NCI-H226 (cell line): ENCODE measurements at regions not wholly inside any gene's neighbourhood (a gene's known extent, or its start where the extent isn't known, plus 50 kb on each side); places are given as distances from the start of the nearest gene placed in this dataset.

Source experiments
- DNase-seq: peaks from one replicate; pipeline ENCODE4 v3.0.0-alpha.2; 2015

DNA sequence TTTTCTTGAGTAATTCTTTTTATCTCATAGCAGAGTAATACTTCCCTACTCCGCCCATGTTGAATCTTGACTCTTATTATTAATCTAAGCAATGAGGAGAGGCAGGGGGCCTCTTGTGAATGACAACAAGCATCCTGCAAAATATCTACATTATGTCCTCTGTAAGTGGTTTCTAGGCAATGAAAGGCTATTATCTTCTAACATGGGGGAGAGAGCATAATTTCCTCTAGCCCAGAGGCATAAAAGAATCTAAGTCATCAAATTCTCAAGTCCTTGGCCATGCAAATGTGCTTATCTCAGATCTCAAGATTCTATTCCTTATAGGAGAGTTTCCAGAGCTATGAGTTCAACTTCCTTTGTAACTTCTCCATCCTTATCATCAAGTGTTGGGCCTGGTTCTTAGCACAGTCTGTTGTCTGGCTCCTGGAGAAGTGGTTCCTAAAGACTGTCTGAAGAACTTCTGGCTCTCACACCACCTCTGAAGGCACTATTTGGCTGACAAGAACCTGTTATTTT lies 423.1 kb upstream of the INTU start:
- DNase-seq = peak; percentile 36

DNA sequence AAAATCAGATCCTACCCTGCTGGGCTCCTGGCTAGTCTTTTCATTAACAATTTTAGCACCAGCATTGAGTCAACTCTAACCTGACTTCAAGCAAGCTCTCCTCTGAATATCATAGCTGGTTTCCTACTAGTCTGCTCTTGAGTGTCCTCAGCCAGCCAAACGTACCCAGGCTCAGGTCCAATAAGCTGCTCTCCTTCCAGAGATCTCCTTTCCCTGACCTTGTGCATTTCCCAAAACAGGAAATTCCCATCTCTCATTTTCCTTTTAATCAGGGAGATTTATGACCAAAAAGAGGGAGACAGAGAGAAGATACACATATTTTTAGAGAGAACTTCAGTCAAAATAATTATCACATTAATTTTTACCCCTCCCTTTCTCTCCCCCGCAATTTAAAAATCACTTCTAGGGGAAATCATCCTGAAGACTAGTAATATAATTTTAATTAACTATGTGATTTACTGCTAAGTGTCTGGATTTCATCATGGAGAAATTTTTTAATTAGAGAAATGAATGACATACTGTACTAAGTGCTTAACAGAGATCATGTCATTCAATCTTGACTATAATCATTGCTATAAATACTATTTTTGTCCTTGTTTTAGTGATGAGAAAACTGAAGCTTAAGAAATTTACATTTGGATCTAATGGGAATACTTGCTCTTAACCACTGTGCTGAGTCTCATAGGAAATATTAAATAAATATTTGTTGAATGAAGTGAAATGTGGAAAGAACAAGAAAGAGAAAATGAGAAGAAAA lies 421.7 kb upstream of the INTU start:
- DNase-seq = no peak

DNA sequence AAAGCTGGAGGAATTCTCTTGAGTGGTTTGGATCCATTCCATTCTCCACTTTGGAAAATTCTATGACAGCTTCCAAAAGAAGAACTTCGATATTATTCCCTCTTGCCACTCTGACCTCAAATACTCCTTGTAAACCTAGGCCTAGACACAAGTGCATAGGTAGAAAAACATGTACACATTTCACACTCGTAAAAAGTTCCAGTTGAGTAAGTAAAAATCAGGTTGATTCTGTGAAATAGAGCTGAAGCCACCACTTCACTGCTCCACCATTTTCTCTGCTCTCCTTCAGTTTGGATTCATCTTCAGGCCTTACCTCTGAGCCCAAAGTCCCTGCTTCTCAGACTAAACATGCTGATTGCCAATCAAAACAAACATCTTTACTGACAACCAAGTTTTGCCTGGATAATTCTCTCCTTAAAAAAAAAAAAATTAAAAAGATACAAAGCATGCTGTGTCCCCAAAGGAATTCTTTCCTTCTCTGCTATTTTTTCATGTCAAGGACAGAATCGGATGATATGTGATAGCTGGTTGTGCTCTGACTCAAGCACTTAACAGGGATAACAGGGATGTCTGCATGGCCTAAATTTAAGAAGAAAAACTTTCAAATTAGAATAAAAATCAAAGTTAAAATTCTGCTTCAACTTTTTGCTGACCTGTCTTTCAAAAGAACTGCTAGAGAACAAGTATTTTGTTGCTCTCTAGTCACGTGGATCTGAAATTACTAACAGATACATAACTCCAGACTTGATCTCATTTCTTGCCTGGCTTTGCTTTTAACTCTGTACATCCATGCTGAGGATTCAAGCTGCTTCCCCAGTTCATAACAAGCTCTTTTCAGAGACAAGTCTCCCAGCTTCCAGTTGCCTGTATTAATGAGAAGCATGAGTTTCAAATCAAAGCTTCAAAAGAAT lies 420.9 kb upstream of the INTU start:
- no peak for DNase-seq

DNA sequence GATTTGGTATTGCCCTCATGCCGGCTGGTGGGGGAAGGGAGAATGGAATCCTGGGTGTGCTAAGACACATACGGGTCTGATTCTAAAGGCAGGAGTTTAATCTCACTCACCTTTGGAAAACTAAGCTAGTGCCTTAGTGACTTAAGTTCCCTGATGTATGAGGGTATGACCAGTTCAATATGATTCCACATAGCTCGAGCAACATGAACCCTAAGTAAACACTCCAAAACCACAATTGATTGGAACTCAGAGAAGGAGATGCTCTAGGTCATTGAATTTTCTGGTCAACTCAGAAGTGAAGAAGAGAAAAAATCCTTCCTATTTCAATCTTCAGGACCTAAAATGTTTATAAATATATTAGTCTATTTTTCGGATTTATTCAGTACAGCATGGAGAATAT lies 420.1 kb upstream of the INTU start:
- no peak for DNase-seq

DNA sequence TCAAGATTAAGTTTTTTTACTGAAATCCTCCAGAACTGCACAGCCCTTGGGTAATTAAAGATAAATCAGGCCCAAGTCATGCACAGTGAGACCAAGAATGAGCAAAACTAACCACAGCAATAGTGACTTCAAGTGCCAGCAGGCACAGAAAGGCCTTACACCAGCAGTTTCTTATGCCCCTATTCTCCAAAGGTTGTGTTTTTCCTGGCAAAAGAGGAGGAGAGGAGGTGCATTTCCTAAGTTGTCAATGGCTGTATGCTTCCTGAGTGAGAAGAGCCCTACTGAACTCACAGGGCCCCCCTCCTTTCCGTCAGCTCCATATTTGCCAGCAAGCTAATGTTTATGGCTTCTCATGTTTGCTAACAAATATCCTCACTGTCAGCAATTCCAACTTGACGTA lies 418.7 kb upstream of the INTU start:
- no peak for DNase-seq

DNA sequence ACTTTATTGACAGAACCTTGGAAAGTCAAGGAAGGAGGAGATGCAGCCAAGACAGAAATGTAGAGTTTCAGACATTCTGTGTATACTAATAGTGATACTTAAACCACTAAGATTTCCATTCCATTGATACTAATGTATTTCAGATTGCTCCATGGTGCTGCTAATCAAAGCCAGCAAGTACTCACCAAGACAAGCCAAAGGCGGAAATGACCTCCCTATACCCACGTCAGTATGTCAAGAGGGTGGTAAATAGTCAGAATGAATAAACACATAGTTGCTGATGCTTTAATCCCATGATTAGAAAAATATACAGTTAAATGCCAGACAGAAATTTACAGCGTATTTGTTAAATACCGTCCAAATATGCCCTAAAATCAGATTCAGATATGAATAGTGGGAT lies 417.8 kb upstream of the INTU start:
- DNase-seq = no peak

DNA sequence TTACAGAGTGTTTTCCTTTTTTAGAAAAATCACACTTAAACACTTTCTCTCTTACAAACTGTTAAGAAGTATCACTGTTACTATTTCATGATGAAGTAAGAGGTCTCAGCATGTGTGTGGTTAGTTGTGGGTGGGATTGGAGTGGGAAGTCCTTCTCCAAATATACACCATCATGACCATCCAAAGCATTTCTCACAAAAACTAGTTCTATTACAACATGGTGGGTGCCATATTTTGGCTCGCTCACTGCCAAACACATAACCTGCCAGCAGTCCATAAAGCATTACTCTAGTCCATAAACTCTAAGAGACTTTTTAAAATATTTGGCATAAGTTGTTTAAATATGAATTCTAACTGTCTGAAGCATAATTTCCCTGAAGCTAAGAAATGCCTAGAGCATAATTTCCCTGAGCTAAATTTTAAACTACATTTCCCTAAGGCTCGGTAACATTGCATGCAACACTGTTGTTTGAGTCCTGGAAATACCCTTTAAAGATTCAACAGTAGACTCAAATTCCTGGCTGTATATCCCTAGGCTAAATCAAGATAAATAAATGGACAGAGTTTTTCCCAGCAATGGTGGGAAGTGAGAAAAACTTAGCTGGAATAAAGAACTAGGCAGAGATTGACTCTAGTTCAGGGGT lies 415.0 kb upstream of the INTU start:
- no peak for DNase-seq

DNA sequence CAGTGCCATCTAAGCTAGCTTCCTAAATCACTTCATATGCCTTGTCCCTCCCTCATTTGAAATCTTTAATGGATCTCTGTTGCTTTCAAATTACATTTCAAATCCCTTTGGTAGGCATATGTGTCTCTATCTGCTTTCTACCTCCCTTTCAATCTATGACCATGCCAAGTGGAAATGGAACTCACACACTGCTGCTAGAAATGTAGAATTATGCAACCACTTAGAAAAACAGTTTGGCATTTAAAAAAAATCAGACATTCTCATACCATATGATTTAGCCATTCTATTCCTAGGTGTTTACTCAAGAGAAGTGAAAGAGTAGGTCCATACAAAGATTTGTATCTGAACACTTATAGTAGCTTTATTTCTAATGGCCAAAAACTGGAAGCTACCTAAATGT lies 413.5 kb upstream of the INTU start:
- no peak for DNase-seq

DNA sequence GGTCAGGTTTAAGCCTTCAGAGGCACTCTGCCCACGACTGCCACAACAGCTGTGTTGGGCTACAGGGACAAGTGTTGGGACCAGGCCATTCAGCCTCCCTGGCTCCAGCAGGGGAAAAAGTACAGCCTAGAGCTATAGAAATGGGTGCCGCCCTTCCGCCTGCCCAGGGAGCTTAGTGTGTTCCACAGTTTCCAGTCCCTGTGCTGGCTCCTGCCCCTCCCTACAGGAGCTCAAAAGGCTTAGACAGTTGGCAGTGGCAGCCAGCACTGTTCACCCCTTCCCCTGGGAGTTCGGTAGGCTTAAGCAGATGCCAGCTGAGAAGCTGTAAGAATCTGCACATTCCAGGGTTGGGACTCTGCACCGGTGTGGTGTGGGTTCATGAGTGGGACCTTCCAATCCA lies 408.2 kb upstream of the INTU start:
- no peak for DNase-seq

DNA sequence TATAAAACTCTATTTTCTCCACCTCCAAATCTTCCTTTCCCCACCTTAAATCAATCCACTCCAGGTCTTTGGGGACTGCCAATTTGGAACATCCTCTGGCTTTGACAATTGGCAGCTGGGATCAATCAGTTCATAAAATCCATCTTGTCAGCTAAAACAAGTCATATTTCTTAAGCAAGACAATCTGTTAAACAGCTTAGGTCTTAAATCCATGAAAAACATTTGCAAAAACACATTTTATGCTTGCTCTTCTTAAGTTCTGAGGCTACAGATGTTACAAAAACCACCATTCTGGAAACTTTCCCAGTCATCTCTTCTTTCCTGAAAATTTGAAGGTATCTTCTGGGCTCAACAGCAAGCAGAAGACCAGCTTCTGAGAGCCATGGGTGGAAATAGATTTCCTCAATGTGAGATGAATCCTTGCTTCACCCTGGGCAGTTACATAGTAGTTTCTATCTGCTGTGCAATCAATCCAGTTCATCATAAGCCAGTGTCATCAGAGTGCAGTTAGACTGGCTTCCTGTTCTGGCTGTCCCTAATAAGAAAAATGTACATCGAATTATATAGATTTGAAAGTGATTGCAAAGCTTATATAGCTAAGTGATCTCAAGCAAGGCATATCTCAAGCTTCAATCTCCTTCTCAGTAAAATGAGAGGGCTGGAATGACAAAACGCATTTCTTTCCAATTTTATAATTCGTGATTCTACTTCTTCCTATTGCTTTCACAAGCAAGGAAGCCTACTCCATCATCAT lies 402.7 kb upstream of the INTU start:
- DNase-seq = no peak

DNA sequence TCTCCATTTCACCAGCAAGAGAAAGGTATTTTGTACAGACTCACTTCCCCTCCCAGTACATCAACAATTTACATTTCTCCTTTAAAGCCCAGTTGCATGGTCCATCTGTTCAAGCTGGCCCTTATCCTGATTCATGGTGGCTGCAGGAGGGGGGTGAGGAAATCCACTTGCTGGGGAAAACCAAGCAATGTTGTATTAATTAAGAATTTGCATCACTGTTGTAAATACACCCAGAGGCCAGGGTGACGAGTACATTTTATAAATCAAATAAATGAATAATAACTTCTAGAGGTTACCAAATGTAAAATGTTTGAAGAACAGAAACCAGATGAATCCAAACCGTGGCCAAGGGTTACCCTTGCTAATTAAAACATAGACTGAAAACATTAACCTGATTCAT lies 395.9 kb upstream of the INTU start:
- DNase-seq = no peak

DNA sequence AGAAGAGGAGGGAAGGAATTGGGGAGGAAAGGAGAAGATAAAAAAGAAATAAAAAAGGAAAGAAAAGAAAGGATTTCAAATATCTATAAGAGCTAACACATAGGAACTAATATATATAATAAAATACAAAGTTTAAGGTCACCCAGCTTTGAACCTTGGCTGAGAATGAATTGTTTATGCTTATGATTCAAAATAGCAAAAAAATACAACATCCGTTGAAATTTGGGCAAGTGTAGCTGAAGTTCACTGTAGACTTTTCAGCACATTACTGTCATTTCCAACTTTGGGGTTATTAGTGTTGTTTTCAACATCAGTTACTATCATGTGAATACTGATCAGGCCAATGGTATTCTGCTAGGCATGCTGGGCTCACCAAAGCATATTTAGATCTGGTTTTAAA lies 395.2 kb upstream of the INTU start:
- no peak for DNase-seq

DNA sequence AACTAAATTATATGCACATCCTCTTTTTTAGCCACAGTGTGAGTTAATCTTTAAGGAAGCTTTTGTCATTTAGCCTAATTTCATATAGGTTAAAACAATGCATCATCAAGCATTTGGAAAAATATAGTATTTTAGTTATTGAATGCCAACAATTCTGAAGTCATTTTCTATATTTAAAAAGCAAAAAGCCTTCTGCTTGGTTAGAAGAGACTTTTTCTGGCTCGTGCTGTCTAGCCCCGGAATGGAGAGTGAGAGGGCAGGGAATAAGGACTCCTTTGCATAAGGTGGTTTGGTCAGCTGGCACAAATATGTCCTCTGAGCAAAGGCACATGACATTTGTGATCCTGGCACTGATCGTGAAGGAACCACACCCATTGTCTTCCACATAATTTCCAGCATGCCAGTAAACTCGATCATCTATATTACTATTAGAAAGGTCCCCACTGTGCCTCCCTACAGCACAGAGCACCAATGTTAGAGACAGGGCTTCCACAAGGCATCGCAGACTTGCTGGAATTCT lies 393.7 kb upstream of the INTU start:
- no peak for DNase-seq

DNA sequence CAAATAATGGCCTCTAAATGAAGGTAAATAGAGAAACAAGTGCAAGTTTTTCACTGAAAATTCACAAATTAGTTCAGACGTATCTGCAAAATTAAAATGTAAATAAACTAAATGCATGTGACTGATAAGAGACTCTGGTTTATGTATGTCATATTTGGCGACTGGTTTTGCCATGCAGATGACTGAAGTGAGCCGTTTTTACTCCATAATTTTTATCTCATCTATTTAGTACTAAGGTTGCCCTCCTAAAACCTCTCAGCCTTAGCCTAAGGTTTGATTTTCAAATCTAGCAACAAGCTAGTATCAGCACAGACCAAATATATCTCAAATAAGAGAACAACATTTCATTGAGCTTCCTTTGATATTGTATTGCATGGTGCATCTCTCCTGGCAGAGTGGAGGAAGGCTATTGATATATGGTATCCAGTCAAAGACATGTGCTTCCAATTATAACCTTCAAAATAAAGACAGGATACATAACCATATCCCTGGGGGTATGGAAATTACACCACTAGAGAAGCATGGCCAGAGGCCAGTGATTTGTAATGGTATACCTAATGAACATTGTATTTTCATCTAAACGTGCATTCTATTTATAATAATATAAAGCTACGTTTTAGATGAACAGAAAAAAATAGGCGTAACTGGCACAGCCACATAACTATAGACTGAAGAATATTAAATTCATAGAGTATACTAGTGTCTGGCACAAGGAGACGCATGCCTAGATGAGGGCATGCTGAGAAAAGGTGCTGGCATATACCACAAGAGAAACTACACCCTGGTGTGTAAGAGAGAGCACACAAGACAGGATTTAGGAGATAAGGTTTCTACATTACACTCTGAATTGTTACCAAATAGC lies 392.6 kb upstream of the INTU start:
- DNase-seq = no peak

DNA sequence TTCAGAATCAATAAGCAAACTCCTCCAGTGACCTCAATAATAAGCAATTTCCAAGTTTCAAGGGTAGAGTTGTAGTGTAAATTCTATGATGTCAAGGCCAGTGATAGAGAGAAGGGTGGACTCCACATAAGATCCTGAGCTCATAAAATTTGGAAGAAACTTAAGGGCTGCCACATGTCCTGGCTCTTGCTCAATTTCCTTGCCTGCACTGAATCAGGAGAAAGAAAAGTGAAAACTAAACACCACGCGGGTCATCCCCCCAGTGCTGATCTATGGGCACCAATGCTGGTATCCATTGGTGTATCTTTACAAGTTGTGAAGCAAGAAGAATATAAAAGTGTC lies 392.0 kb upstream of the INTU start:
- DNase-seq = no peak

DNA sequence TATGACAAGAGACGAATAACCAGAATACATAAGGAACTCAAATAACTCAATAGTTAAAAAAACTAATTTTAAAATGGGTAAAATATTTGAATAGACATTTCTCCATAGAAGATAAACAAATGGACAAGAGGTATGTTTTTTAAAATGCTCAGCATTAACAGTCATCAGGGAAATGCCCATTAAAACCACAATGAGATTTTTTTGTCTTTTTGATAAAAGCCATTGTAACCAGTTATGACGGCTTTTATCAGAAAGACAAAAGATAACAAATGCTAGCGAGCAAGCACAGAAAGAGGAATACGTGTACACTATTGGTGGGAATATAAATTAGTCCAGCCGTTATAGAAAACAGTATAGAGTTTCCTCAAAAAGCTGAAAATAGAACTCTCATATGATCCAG lies 388.2 kb upstream of the INTU start:
- no peak for DNase-seq

DNA sequence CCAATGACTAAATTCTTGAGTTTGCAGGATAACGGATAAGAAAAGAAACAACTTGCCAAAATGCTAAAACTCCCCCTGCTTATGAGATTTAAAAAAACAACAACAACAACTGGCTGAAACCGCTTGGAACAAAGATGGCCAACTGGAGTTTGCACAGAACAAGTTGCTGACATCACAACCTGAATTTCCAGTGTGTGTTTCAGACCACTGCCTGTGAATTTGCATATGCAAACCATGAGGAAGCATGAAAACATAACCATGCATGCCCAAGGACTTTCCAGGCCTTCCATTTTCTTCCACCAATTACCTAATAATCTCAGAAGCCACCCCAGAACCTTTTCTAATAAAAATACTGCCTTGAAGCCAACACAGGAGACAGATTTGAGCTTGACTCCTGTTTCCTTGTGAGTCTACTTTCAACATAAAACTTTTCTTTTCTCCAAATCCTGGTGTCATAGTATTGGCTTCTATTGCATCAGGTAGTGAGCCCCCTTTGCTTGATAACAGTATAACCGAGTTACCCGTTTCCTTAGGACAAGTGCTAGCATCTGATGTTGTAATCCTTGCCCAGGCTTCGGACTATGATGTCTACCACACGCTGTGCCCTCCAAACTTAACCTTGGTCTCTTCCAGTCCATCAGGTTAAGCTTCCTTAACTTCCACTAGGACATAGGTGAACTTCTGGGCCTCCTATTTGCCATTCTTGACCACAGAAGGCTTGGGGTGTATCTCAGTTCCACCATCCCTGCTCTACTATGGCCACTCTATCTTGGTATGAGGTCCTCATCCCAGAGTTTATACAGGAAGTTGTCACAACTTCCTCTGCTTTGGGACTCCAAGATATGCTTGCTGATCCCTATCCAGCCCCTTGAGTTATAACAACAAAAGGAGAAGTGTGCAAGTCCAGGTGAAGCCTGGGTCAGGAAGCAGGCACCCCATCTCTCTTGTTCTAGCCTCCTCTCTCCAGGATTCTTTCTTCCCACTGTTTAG lies 385.5 kb upstream of the INTU start:
- no peak for DNase-seq

DNA sequence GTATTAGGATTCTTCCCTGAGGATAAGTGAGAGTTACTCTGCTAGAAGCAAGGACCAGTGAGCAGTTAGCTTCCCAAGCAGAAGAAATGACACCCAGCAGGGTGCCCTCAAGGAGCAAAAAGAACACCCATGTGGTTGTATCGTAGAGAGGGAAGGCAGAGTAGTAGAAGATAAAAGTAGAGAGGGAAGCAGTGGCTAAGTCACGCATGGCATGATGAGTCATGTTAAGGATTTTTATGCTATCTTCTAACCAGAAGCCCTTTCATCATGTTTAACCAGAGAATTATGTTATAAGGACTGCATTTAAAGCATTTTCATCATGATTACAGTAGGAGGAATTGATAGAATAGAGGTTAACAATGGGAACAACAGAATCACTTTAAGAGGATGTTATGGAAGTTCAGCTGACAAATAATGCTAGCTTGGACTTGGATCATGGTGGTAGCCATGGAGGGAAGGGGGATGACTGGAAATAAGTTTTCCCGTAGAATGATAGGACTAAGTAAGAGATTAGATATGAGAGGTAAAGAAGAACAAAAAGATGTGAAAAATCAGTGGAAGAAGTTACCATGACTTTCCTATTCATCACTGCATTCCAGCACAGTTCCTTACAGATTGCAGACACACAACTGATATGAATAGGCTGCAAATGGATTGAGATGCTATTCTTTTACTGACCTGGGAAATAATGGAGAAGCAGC lies 383.5 kb upstream of the INTU start:
- DNase-seq = peak; percentile 61

DNA sequence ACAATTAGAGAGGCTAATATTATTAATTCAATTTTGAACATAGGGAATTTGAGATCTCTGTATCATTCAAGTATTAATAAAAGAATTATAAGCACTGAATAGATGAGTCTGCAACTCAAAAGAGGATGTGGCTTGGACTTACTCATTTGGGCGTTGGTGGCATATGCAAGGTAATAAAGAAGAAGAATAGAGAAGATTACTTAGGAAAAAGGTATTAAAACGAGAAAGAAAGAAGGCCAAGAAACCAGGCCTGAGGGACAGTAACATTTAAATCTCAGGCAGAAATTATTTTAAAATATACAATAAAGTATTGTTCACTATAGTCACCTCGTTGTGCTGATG lies 383.0 kb upstream of the INTU start:
- DNase-seq = no peak

DNA sequence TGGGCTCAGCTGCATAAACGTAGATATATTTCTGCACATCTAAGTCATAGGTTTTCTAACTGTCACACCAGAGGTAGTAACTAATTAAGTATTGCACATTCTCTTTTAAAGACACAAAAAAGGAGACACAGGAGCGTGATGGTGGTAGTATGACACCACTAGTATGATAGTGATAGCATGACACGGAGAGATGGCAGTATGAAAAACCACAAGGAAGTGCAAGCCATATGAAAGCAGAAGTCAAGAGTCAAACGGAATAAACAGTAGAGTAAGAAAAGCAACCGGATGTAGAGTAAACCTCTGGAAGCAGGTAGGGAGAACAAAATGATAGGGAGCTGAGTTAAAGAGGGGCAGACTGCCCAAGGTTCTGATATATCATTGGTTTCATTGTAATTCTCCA lies 382.2 kb upstream of the INTU start:
- DNase-seq = no peak
